Liver (tissue), 8 donors: ENCODE measurements at regions not wholly inside any gene's neighbourhood (a gene's known extent, or its start where the extent isn't known, plus 50 kb on each side); places are given as distances from the start of the nearest gene placed in this dataset.

Experiments used
- DNase-seq: peaks from one replicate; pipeline ENCODE4 v3.0.0-alpha.2; 2017; ENCODE audit warnings: low spot score
- H3K27ac ChIP-seq, 2 donors: one replicate each; pipeline ENCODE4 v1.7.0; 2013; ENCODE audit warnings: inconsistent platforms in 2 of 2, low read length in 2 of 2, control low read depth in 1 of 2, low read depth in 1 of 2, mild to moderate bottlenecking in 1 of 2
- H3K27me3 ChIP-seq, 4 donors: one replicate each; pipeline versions ENCODE4 v1.6.1 to v1.7.0; 2013; ENCODE audit warnings: low read length in 3 of 4, inconsistent platforms in 1 of 4, mild to moderate bottlenecking in 1 of 4, moderate library complexity in 1 of 4; ENCODE audit not compliant: control insufficient read depth in 4 of 4, insufficient read depth in 4 of 4
- H3K36me3 ChIP-seq, 4 donors: one replicate each; pipeline versions ENCODE4 v1.6.1 to v1.7.0; 2013; ENCODE audit warnings: low read length in 3 of 4, mild to moderate bottlenecking in 3 of 4, low read depth in 1 of 4, moderate library complexity in 1 of 4; ENCODE audit not compliant: control insufficient read depth in 4 of 4, insufficient read depth in 3 of 4
- H3K4me1 ChIP-seq, 4 donors: one replicate each; pipeline versions ENCODE4 v1.6.1 to v1.7.0; 2013; ENCODE audit warnings: low read length in 3 of 4, mild to moderate bottlenecking in 3 of 4, moderate library complexity in 1 of 4; ENCODE audit not compliant: control insufficient read depth in 4 of 4, insufficient read depth in 4 of 4
- H3K4me3 ChIP-seq, 3 donors: one replicate each; pipeline versions ENCODE4 v1.6.1 to v1.7.0; 2013; ENCODE audit warnings: low read length in 3 of 3, control low read depth in 1 of 3, low read depth in 1 of 3, mild to moderate bottlenecking in 1 of 3
- H3K9ac ChIP-seq, 2 donors: one replicate each; pipeline ENCODE4 v1.7.0; 2013; ENCODE audit warnings: low read length in 2 of 2, mild to moderate bottlenecking in 2 of 2, moderate library complexity in 2 of 2, control low read depth in 1 of 2, low read depth in 1 of 2
- H3K9me3 ChIP-seq, 4 donors: one replicate each; pipeline versions ENCODE4 v1.6.1 to v1.7.0; 2013; ENCODE audit warnings: low read length in 3 of 4; ENCODE audit not compliant: control insufficient read depth in 4 of 4
- ATF3 ChIP-seq: IDR thresholded peaks from 2 replicates; pipeline ENCODE4 v1.6.1; 2016; ENCODE audit warnings: antibody characterized with exemption
- CTCF ChIP-seq: fragments of 150-350 bp; IDR thresholded peaks from 2 replicates; pipeline ENCODE4 v1.5.1; 2017; ENCODE audit warnings: improper control_type of control experiment, low read depth, low read length; ENCODE audit not compliant: missing input control
- EGR1 ChIP-seq, 2 donors: IDR thresholded peaks; 2 replicates each; pipeline ENCODE4 v1.6.1; 2016 to 2018; ENCODE audit warnings: antibody characterized with exemption in 2 of 2, low read depth in 2 of 2
- FOXA1 ChIP-seq: IDR thresholded peaks from 2 replicates; pipeline ENCODE4 v1.6.1; 2016; ENCODE audit warnings: antibody characterized with exemption
- FOXA2 ChIP-seq: IDR thresholded peaks from 2 replicates; pipeline ENCODE4 v1.6.1; 2016; ENCODE audit warnings: antibody characterized with exemption
- GABPA ChIP-seq, 2 donors: IDR thresholded peaks in 1 of 2; conservative IDR thresholded peaks in 1 of 2; 2 replicates each; pipeline ENCODE4 v1.6.1; 2016; ENCODE audit warnings: antibody characterized with exemption in 2 of 2, mild to moderate bottlenecking in 1 of 2, moderate library complexity in 1 of 2
- HNF4A ChIP-seq, 2 donors: conservative IDR thresholded peaks; 2 replicates each; pipeline ENCODE4 v1.6.1; 2016; ENCODE audit warnings: antibody characterized with exemption in 2 of 2, mild to moderate bottlenecking in 2 of 2
- JUND ChIP-seq, 2 donors: IDR thresholded peaks; 2 replicates each; pipeline ENCODE4 v1.6.1; 2016; ENCODE audit warnings: antibody characterized with exemption in 2 of 2
- MAX ChIP-seq: IDR thresholded peaks from 2 replicates; pipeline ENCODE4 v1.6.1; 2016; ENCODE audit warnings: antibody characterized with exemption
- NR2F2 ChIP-seq: IDR thresholded peaks from 2 replicates; pipeline ENCODE4 v1.6.1; 2016; ENCODE audit warnings: antibody characterized with exemption
- RAD21 ChIP-seq, 2 donors: IDR thresholded peaks; 2 replicates each; pipeline ENCODE4 v1.6.1; 2016; ENCODE audit warnings: antibody characterized with exemption in 2 of 2, mild to moderate bottlenecking in 2 of 2
- SP1 ChIP-seq: IDR thresholded peaks from 2 replicates; pipeline ENCODE4 v1.6.1; 2018; ENCODE audit warnings: antibody characterized with exemption, mild to moderate bottlenecking
- TAF1 ChIP-seq: conservative IDR thresholded peaks from 2 replicates; pipeline ENCODE4 v1.6.1; 2016; ENCODE audit warnings: antibody characterized with exemption, mild to moderate bottlenecking
- YY1 ChIP-seq: IDR thresholded peaks from 2 replicates; pipeline ENCODE4 v1.6.1; 2016; ENCODE audit warnings: antibody characterized with exemption, mild to moderate bottlenecking
- ZBTB33 ChIP-seq: IDR thresholded peaks from 2 replicates; pipeline ENCODE4 v1.6.1; 2016; ENCODE audit warnings: antibody characterized with exemption
- WGBS: extraction: QIAGEN DNeasy Blood & Tissue Kit; methylation state at CpG from one replicate; pipeline ENCODE4 v1.1.7; 2013; 5-methylcytosine and 5-hydroxymethylcytosine counted together
- donor health status: healthy.
- donor health status: healthy.
- donor health status: healthy.
- donor health status: healthy.
- donor health status: healthy.

GRCh38 chr4:124415146-124415545 is 297.4 kb downstream of the ANKRD50 start:
- H3K4me1 ChIP-seq, result no peaks in the 10 kb centered on the region
- TF ChIP-seq JUND (IDR thresholded peaks at IDR 0.05) (no peak), GABPA (IDR thresholded peaks at IDR 0.05 in 1 of 2, conservative IDR thresholded peaks at IDR 0.05 in 1 of 2) (no peak)
- H3K9me3 ChIP-seq, result no peaks in the 10 kb centered on the region
- WGBS, result 88% methylated on average over 6 of the region's 6 CpGs
- H3K4me3 ChIP-seq, result no peak overlapping the region
- no peak for DNase-seq
- no peak overlapping the region for H3K9ac ChIP-seq
- no peaks in the 10 kb centered on the region for H3K27me3 ChIP-seq
- no peaks in the 10 kb centered on the region for H3K36me3 ChIP-seq
- no peak overlapping the region for H3K27ac ChIP-seq

GRCh38 chr4:124417371-124417770 is 295.2 kb downstream of the ANKRD50 start:
- no peak overlapping the region for H3K9ac ChIP-seq
- no peak overlapping the region for H3K27ac ChIP-seq
- no peaks in the 10 kb centered on the region for H3K27me3 ChIP-seq
- H3K36me3 ChIP-seq, result no peaks in the 10 kb centered on the region
- H3K9me3 ChIP-seq, result no peaks in the 10 kb centered on the region
- WGBS, result 74% methylated on average over 2 of the region's 2 CpGs
- H3K4me1 ChIP-seq, result no peaks in the 10 kb centered on the region
- H3K4me3 ChIP-seq, result no peak overlapping the region
- no peak for TF ChIP-seq ATF3
- DNase-seq, result no peak

GRCh38 chr4:124420166-124420695 is 292.3 kb downstream of the ANKRD50 start:
- H3K27me3 ChIP-seq, result no peaks in the 10 kb centered on the region
- WGBS, result 88% methylated on average over 3 of the region's 3 CpGs
- no peaks in the 10 kb centered on the region for H3K9me3 ChIP-seq
- no peak for DNase-seq
- H3K36me3 ChIP-seq, result no peaks in the 10 kb centered on the region
- H3K9ac ChIP-seq, result no peak overlapping the region
- H3K27ac ChIP-seq, result no peak overlapping the region
- no peak overlapping the region for H3K4me3 ChIP-seq
- TF ChIP-seq JUND (IDR thresholded peaks at IDR 0.05), result no peak
- no peak for TF ChIP-seq RAD21 (IDR thresholded peaks at IDR 0.05)
- H3K4me1 ChIP-seq, result no peaks in the 10 kb centered on the region

- no peak for DNase-seq
- no peak overlapping the region for H3K27ac ChIP-seq
- TF ChIP-seq HNF4A (conservative IDR thresholded peaks at IDR 0.05) (no peak), EGR1 (IDR thresholded peaks at IDR 0.05; ENCODE audit: low read depth in 2 of 2) (no peak)
- no peak overlapping the region for H3K4me3 ChIP-seq
- no peaks in the 10 kb centered on the region for H3K36me3 ChIP-seq
- H3K4me1 ChIP-seq, result peaks cover 1 to 8% (median 3%) of the 10 kb centered on the region in 4 donors
- 82% methylated on average over 1 of the region's 1 CpG for WGBS
- no peaks in the 10 kb centered on the region for H3K27me3 ChIP-seq
- no peak overlapping the region for H3K9ac ChIP-seq
- no peaks in the 10 kb centered on the region for H3K9me3 ChIP-seq
Measured at GRCh38 chr4:124423160-124423559, 289.4 kb downstream of the ANKRD50 start.

GRCh38 chr4:124426279-124426678 is 286.3 kb downstream of the ANKRD50 start:
- Histone ChIP-seq H3K27me3 (no peaks in the 10 kb centered on the region), H3K36me3 (no peaks in the 10 kb centered on the region), H3K4me1 (peaks cover 1 to 21% (median 14%) of the 10 kb centered on the region in 4 donors), H3K4me3 (no peak overlapping the region), H3K9me3 (no peaks in the 10 kb centered on the region), H3K27ac (no peak overlapping the region), H3K9ac (no peak overlapping the region)
- DNase-seq, result no peak
- 0% methylated on average over 1 of the region's 1 CpG for WGBS
- TF ChIP-seq RAD21 (IDR thresholded peaks at IDR 0.05), result no peak
- no peak for TF ChIP-seq ATF3
- no peak for TF ChIP-seq YY1
- no peak for TF ChIP-seq CTCF
- TF ChIP-seq EGR1 (IDR thresholded peaks at IDR 0.05; ENCODE audit: low read depth in 2 of 2), result no peak
- TF ChIP-seq HNF4A (conservative IDR thresholded peaks at IDR 0.05), result no peak
- no peak for TF ChIP-seq SP1
- TF ChIP-seq ZBTB33, result no peak
- TF ChIP-seq GABPA (IDR thresholded peaks at IDR 0.05 in 1 of 2, conservative IDR thresholded peaks at IDR 0.05 in 1 of 2), result no peak
- TF ChIP-seq TAF1, result no peak
- TF ChIP-seq NR2F2, result no peak
- no peak for TF ChIP-seq MAX
- TF ChIP-seq FOXA1, result no peak
- no peak for TF ChIP-seq FOXA2
